ENCODE measurements at regions not wholly inside any gene's neighbourhood (a gene's known extent, or its start where the extent isn't known, plus 50 kb on each side); places are given as distances from the start of the nearest gene placed in this dataset.

DNA sequence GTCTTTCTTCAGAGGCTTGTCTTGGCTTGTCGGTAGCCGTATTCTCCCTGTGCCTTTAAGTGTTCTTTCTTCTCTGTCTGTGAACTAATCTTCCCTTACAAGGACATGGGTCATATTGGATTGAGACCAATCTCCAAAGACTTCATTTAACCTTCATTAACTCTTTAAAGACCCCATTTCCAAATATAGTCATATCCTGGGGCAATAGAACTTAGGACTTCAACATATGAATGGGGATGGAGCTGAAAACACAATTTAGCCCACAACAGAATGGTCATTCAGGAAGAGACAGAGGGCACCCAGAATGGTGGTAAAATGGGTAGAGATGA, 82.1 kb upstream of the TANK start:
- no peak for DNase-seq

DNA sequence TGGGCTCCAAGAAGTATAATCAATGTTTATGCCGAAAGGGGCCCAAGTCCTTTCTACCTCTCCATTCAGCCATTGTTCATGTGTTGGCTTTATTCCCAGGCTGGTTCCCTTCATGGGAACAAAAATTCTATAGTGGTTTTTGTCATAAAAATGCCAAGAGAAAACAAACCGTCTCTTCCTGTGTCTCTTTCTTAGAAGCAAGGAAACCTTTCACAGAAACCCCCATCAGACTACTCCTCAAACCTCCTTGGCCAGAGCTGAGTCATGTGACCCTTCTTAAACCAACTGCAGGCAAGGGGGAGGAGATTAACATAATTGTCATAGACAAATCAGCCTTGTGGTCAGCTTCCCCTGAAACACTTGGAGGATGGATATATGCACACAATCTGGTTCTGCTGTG, 75.1 kb upstream of the TANK start:
- no peak for DNase-seq

DNA sequence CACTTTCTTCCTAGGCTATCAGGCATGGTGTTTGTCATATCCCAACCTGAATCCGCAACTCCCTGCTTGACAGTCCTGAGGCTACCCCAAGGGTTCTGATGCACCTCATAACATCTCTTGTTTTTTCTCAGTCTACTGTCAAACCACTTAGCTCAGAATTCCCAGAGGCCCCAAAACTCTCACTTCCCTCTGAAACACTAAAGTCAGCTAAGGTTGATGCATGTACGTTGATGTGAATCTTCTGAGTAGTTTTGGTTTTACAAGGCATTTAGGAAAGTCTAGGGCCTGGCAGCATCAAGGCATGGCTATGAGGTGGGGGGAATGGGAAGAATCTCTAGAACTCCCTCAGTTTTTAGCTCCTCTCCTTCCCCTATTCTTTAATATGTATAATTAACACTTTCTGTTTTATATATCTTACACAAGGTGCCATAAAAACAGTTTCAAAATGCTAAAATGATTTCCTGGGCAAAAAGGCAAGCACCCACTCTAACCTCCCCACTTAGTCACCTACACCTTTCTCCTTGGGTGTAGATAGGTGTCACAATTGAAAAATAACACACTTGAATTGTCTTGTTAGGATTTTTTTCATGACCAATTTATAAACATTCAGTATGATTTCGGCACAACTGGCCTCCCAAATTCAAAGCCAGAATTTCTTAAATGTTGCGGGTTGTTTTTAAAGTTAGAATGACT, 71.4 kb upstream of the TANK start:
- DNase-seq = no peak

DNA sequence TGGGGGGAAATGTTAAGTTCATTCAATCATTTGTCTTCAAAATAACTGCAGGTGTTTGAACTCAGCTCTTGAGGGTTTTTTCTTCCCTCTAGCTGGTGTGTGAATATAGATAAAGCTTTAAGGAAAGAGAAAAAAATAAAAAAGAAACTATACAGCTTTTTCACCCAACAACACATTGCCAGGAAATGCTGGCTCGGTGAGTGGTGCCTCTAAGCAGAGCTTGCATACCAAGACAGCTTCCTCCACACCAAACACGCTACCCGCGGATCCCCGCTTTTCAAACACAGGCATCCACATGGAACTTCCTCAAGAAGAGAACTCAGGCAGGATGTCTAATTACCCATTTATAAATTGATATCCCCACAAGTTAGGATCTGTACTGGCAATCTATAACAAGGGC, 69.8 kb upstream of the TANK start:
- DNase-seq = no peak

DNA sequence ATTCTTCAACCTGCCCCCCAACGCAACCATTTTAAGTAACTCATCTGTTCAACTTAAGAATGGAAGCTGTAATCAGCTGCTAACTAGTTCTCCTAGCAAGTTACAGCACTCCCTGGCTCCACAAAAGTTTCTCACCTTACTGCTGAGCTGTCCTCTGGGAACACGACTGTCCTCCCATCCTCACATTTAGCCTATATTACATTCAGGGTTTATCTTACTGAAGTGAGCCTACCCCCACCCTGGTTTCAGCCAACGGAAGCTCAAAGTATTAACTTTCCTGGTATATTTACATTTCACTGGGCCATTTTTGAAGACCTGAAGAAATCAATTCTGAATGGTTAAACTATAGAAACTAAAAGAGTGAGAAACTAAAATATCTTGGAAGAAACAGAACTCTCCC, 64.9 kb upstream of the TANK start:
- no peak for DNase-seq

DNA sequence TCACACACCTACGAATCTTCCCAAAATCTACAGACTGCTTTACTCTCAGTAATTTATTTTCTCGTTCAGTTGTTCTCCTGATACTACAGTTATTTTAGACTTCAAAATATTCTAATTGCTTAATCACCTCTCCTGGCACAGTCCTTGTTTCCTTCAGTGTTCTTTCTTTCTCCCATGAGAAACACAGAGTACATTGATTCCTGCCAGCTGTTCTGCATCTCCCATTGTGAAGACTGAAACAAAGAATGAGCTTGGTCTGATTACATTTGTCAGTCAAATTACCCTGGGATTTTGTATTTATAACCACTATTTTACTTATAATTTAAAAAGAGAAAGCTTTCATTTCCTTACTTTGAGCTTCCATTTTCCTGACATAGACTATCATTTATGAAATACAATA, 63.9 kb upstream of the TANK start:
- no peak for DNase-seq

DNA sequence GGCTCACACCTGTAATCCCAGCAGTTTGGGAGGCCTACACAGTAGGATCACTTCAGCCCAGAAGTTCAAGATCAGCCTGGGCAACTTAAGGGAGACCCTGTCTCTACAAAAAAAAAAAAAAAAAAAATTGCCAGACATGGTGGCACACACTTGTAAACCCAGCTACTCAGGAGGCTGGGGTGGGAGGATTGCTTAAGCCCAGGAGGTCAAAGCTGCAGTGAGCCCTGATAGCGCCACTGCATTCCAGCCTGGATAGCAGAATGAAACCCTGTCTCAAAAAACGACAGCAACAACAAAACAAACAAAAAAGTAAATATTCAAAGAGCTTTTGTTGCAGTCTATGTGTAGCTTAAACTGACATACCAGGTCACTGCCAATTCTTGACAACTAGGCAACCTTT, 63.1 kb upstream of the TANK start:
- DNase-seq = no peak

DNA sequence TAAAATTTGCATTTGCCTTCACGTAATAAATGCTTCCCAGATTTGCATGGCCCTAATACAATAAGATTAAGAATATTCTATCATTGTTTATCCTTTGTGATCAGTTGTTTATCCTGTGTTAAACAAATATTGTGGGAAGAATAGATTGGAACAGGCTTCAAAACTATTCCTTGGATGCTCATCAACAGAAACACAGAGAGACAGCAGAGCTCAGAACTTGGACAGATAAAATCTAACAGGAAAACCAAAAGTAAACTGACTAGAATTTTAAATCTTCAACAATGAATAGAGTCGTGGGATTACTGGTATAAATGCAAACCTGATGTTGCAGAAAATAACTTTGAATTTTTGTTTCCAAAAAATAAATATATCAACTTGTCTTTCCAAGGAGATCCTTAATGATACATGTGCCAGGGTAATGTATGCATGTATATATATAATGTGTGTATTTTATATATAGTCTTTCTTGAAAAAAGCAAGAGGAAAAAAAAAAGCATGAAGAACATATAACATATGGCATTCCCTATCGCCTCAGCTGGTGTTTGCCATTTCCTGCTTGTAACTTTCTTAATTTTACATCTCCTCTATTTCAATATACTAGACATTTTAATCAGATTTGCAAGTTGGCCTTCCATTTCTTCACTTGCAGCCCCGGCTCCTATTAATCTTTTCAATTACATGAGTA, 59.9 kb upstream of the TANK start:
- DNase-seq = no peak

DNA sequence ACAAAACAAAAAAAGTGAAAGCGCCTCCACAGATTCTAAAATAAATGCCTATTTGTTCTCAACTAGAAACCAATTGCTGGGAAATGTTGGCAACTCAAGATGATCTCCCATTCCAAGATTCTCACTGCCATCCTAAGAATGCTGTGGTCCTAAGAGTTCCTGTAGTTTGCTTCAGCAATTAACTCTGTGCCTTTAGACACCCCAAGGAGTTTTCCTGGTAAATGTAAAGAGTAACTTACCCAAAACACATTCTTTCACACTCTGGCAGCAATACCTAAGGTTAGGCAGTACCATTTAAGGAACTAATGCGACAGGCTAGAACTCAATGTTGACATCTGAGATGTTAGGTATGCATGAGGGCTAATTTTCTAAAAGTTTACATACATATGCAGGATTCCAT, 58.8 kb upstream of the TANK start:
- no peak for DNase-seq

DNA sequence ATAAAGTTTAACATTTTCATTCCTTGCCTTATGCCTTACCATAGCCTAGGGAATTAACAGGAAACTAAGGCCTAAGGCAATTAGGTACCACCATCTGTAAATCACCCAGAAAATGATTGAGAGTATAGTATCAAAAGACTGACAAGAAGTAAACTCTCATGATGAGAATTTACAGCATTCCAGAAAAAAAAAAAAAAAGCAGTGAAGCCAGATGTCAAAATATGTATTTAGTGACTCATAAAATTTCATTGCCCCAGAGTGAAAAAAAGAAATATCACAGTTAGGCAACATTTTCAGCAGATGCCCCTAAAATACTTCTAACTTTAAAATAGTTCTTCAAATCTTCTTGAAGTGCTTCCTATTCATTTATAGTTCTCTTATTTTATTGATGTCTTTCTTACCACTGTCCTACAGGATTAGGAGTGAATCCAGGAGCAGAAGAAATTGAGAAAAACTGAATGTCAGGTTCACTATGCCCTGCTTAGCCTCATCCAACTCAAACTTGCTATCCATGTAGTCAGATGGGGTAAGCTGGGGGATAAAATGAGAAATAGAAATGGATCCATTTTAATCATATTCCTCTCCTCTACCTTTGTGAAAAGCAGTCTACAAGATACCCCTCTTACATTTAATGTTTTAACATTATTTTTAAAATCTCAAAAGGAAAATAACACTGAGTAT, 57.3 kb upstream of the TANK start:
- DNase-seq = no peak

DNA sequence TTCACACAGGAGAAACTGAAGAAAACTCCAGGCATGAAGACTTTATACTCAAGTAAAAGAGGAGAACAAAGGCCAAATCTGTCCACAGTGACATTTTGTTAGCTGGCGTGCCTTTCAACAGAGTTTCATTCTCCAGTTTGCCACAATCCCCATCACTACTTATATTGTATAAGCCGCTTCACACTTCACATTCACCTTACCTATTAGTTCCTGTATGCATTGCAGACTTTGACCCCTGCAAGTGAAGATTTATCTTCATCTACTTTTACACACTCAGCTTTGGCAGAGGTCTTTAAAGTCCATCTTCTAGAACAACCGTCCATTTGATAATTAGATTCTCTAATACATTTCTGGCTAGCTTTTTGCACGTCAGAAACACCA, 56.8 kb upstream of the TANK start:
- no peak for DNase-seq

DNA sequence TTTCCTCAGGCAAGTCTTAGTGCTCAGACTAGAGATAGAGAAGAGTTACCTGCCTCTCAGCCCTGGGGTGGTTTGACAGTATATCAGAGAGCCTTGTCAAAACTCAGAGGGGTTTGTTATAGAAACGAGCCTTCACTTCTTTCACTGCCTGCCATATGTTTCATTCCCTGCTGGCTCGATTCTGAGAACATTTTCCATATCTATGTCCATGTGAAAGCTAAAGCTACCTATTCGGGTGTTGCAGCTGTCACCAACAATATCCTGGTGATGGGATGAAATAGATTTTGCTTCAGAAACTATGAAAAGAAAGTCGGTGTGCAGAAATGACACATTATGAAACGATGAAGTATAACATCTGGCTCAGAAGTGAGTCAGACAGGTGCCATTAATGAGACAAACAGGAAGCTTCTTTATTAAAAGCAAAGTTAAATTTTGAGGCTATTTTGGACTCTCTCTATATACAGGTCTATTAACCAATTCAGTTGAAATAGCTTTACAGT, 56.1 kb upstream of the TANK start:
- DNase-seq = no peak

DNA sequence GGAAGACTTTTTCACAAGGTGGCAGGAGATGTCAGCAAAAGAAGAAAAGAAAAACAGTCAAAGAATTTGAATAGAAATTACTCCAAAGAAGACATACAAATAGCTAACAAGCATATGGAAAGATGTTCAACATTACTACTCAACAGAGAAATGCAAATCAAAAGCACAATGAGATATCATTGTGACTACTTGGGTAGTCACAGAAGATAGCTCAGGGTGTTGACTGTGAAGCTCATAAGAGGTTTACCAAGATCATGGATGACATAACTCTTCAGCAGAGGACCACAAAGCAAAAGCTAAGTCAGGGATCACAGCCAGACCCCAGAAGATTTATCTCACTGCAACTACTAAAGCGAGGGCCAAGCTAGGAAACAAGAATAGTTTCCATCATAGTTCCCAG, 53.0 kb upstream of the TANK start:
- no peak for DNase-seq
